H1 (cell line): ENCODE measurements at regions not wholly inside any gene's neighbourhood (a gene's known extent, or its start where the extent isn't known, plus 50 kb on each side); places are given as distances from the start of the nearest gene placed in this dataset.

ENCODE experiments used
- CTCF ChIP-seq, 3 experiments: IDR thresholded peaks; 1 replicate in 2 of 3; 2 replicates in 1 of 3; pipeline versions ENCODE4 v1.5.1 to v1.6.1; 2011; ENCODE audit warnings: low read length in 3 of 3, mild to moderate bottlenecking in 3 of 3, inconsistent platforms in 2 of 3, low read depth in 1 of 3, moderate library complexity in 1 of 3; ENCODE audit not compliant: insufficient read depth in 1 of 3; ENCODE audit errors: control extremely low read depth in 1 of 3
- EZH2 ChIP-seq: fragments of 200-600 bp; sonication (generic); IDR thresholded peaks from 2 replicates; pipeline ENCODE4 v1.7.1; 2012; ENCODE audit warnings: low read depth, mild to moderate bottlenecking, moderate library complexity, low read length, inconsistent platforms; ENCODE audit not compliant: severe bottlenecking
- HDAC2 ChIP-seq, 2 experiments: fragments of 300-600 bp in 1 of 2; sonication (generic) in 1 of 2; IDR thresholded peaks; 2 replicates each; pipeline ENCODE4 v1.6.1; 2011 to 2012; ENCODE audit warnings: low read depth in 2 of 2, low read length in 2 of 2, mild to moderate bottlenecking in 2 of 2, moderate library complexity in 2 of 2, borderline replicate concordance in 1 of 2, inconsistent platforms in 1 of 2
- NANOG ChIP-seq: IDR thresholded peaks from 2 replicates; pipeline ENCODE4 v1.6.1; 2011; ENCODE audit warnings: low read length, low read depth, mild to moderate bottlenecking, inconsistent platforms; ENCODE audit not compliant: insufficient read depth, poor library complexity, severe bottlenecking
- POLR2A ChIP-seq, 2 experiments: IDR thresholded peaks; 1 replicate in 1 of 2; 2 replicates in 1 of 2; pipeline ENCODE4 v1.6.1; 2011; ENCODE audit warnings: low read depth in 2 of 2, low read length in 2 of 2, mild to moderate bottlenecking in 2 of 2; ENCODE audit errors: control extremely low read depth in 1 of 2
- POLR2AphosphoS5 ChIP-seq: IDR thresholded peaks from 2 replicates; pipeline ENCODE4 v1.6.1; 2011; ENCODE audit warnings: low read depth, low read length
- SP1 ChIP-seq: IDR thresholded peaks from 2 replicates; pipeline ENCODE4 v1.6.1; 2011; ENCODE audit warnings: low read depth, low read length
- TEAD4 ChIP-seq: IDR thresholded peaks from 2 replicates; pipeline ENCODE4 v1.6.1; 2012; ENCODE audit warnings: low read depth, low read length, inconsistent platforms, mixed read lengths
- USF2 ChIP-seq: IDR thresholded peaks from 2 replicates; pipeline ENCODE4 v1.6.1; 2011; ENCODE audit warnings: low read length, improper control_type of control experiment
- YY1 ChIP-seq: IDR thresholded peaks from 2 replicates; pipeline ENCODE4 v1.6.1; 2011; ENCODE audit warnings: low read depth, mild to moderate bottlenecking, low read length

GRCh38 chr18:73535990-73536389 is 611.6 kb downstream of the FBXO15 start:
- TF ChIP-seq CTCF (IDR thresholded peaks at IDR 0.05; ENCODE audit: control extremely low read depth in 1 of 3, insufficient read depth in 1 of 3, low read depth in 1 of 3, low read length in 3 of 3) (no peak), EZH2 (no peak), POLR2A (IDR thresholded peaks at IDR 0.05; ENCODE audit: control extremely low read depth in 1 of 2, low read depth in 2 of 2, low read length in 2 of 2) (no peak), SP1 (no peak), YY1 (no peak), POLR2AphosphoS5 (no peak), TEAD4 (no peak), HDAC2 (IDR thresholded peaks at IDR 0.05; ENCODE audit: borderline replicate concordance in 1 of 2, low read depth in 2 of 2, low read length in 2 of 2) (no peak), USF2 (no peak), NANOG (no peak)
